Gastrocnemius medialis (tissue), 4 donors: ENCODE measurements at regions not wholly inside any gene's neighbourhood (a gene's known extent, or its start where the extent isn't known, plus 50 kb on each side); places are given as distances from the start of the nearest gene placed in this dataset.

ENCODE experiments used
- CTCF ChIP-seq, 5 experiments: fragments of 450-650 bp in 3 of 5; fragments of 200-600 bp in 2 of 5; sonication (generic) in 2 of 5; IDR thresholded peaks in 4 of 5; conservative IDR thresholded peaks in 1 of 5; 1 replicate in 4 of 5; 2 replicates in 1 of 5; pipeline ENCODE4 v1.5.1; 2016 to 2019; ENCODE audit warnings: antibody characterized with exemption in 5 of 5, mild to moderate bottlenecking in 3 of 5, moderate library complexity in 3 of 5
- POLR2A ChIP-seq, 2 donors: fragments of 450-650 bp; IDR thresholded peaks; one replicate each; pipeline ENCODE4 v1.6.1; 2017; ENCODE audit warnings: antibody characterized with exemption in 2 of 2, mild to moderate bottlenecking in 2 of 2, moderate library complexity in 2 of 2

GRCh38 chr6:113397236-113397635 is 459.9 kb upstream of the MARCKS start:
- no peak for TF ChIP-seq CTCF (IDR thresholded peaks at IDR 0.05 in 4 of 5, conservative IDR thresholded peaks at IDR 0.05 in 1 of 5)
- no peak for TF ChIP-seq POLR2A (IDR thresholded peaks at IDR 0.05)
